Gastrocnemius medialis (tissue), 4 donors: ENCODE measurements at regions not wholly inside any gene's neighbourhood (a gene's known extent, or its start where the extent isn't known, plus 50 kb on each side); places are given as distances from the start of the nearest gene placed in this dataset.

ENCODE experiments used
- ATAC-seq, 2 donors: fragments of 150-250 bp; one replicate each; pipeline ENCODE4 v1.9.1; 2016
- DNase-seq, 2 donors: peaks; one replicate each; pipeline ENCODE4 v3.0.0-alpha.2; 2019
- H3K27ac ChIP-seq, 4 donors: fragments of 200-600 bp; sonication (generic); 1 replicate in 1 of 4; 2 replicates in 3 of 4; pipeline ENCODE4 v1.5.1; 2016 to 2018; ENCODE audit warnings: mild to moderate bottlenecking in 2 of 4, moderate library complexity in 1 of 4
- H3K27me3 ChIP-seq, 3 donors: fragments of 200-600 bp; sonication (generic) in 2 of 3; 1 replicate in 1 of 3; 2 replicates in 2 of 3; pipeline versions ENCODE4 v1.5.1 to v1.6.0; 2016 to 2019; ENCODE audit warnings: mild to moderate bottlenecking in 1 of 3, moderate library complexity in 1 of 3
- H3K36me3 ChIP-seq, 2 donors: fragments of 200-600 bp; sonication (generic) in 1 of 2; one replicate each; pipeline ENCODE4 v1.5.1; 2017 to 2018
- H3K4me1 ChIP-seq, 2 donors: fragments of 200-600 bp; sonication (generic) in 1 of 2; one replicate each; pipeline ENCODE4 v1.5.1; 2016 to 2017; ENCODE audit warnings: mild to moderate bottlenecking in 2 of 2
- H3K4me3 ChIP-seq, 4 donors: fragments of 200-600 bp; sonication (generic) in 3 of 4; 1 replicate in 1 of 4; 2 replicates in 3 of 4; pipeline ENCODE4 v1.5.1; 2016 to 2019; ENCODE audit warnings: mild to moderate bottlenecking in 2 of 4
- H3K9me3 ChIP-seq, 3 donors: fragments of 200-600 bp; sonication (generic) in 2 of 3; 1 replicate in 1 of 3; 2 replicates in 2 of 3; pipeline ENCODE4 v1.5.1; 2016 to 2019
- CTCF ChIP-seq, 5 experiments: fragments of 450-650 bp in 3 of 5; fragments of 200-600 bp in 2 of 5; sonication (generic) in 2 of 5; IDR thresholded peaks in 4 of 5; conservative IDR thresholded peaks in 1 of 5; 1 replicate in 4 of 5; 2 replicates in 1 of 5; pipeline ENCODE4 v1.5.1; 2016 to 2019; ENCODE audit warnings: antibody characterized with exemption in 5 of 5, mild to moderate bottlenecking in 3 of 5, moderate library complexity in 3 of 5
- POLR2A ChIP-seq, 2 donors: fragments of 450-650 bp; IDR thresholded peaks; one replicate each; pipeline ENCODE4 v1.6.1; 2017; ENCODE audit warnings: antibody characterized with exemption in 2 of 2, mild to moderate bottlenecking in 2 of 2, moderate library complexity in 2 of 2
- in situ Hi-C, 4 donors: fragments of 200-750 bp; cut with MboI; loops; one replicate each; pipeline versions ENCODE4 v1.15.0 to v1.8.0; 2017; ENCODE audit warnings: low sequenced_read_pairs in 4 of 4
- intact Hi-C: fragments of 100-400 bp; cut with DNase I; formaldehyde crosslinking; loops from one replicate; pipeline ENCODE4 v1.15.1; 2023; ENCODE audit warnings: low total_unique reads

- Histone ChIP-seq H3K36me3 (no peaks in the 10 kb centered on the region), H3K27me3 (no peaks in the 10 kb centered on the region), H3K9me3 (no peaks in the 10 kb centered on the region), H3K27ac (no peak overlapping the region), H3K4me3 (no peak overlapping the region), H3K4me1 (no peaks in the 10 kb centered on the region)
- TF ChIP-seq CTCF (IDR thresholded peaks at IDR 0.05 in 4 of 5, conservative IDR thresholded peaks at IDR 0.05 in 1 of 5) (no peak), POLR2A (IDR thresholded peaks at IDR 0.05) (no peak)
- ATAC-seq: no peak
- intact Hi-C loops (no loop called here), in situ Hi-C loops (no loop called here)
- DNase-seq: no peak
Observed at GRCh38 chr18:35871337-35871736, 101.1 kb upstream of the RMP24 start.

- H3K4me3 ChIP-seq: no peak overlapping the region
- ATAC-seq (no peak), DNase-seq (no peak)
- no peaks in the 10 kb centered on the region for H3K4me1 ChIP-seq
- H3K27me3 ChIP-seq: no peaks in the 10 kb centered on the region
- no peak overlapping the region for H3K27ac ChIP-seq
- intact Hi-C loops (no loop called here), in situ Hi-C loops (no loop called here)
- H3K9me3 ChIP-seq: no peaks in the 10 kb centered on the region
- no peak for TF ChIP-seq CTCF (IDR thresholded peaks at IDR 0.05 in 4 of 5, conservative IDR thresholded peaks at IDR 0.05 in 1 of 5)
- no peak for TF ChIP-seq POLR2A (IDR thresholded peaks at IDR 0.05)
- no peaks in the 10 kb centered on the region for H3K36me3 ChIP-seq
Observed at GRCh38 chr18:35875566-35875965, 96.9 kb upstream of the RMP24 start.

- in situ Hi-C loops (no loop called here), intact Hi-C loops (no loop called here)
- no peaks in the 10 kb centered on the region for H3K27me3 ChIP-seq
- H3K36me3 ChIP-seq: no peaks in the 10 kb centered on the region
- no peaks in the 10 kb centered on the region for H3K4me1 ChIP-seq
- DNase-seq: no peak
- no peak overlapping the region for H3K27ac ChIP-seq
- H3K9me3 ChIP-seq: no peaks in the 10 kb centered on the region
- TF ChIP-seq CTCF (IDR thresholded peaks at IDR 0.05 in 4 of 5, conservative IDR thresholded peaks at IDR 0.05 in 1 of 5) (no peak), POLR2A (IDR thresholded peaks at IDR 0.05) (no peak)
- no peak overlapping the region for H3K4me3 ChIP-seq
- ATAC-seq: no peak
Observed at GRCh38 chr18:35876243-35876642, 96.2 kb upstream of the RMP24 start.

- H3K36me3 ChIP-seq: no peaks in the 10 kb centered on the region
- no peaks in the 10 kb centered on the region for H3K9me3 ChIP-seq
- TF ChIP-seq POLR2A (IDR thresholded peaks at IDR 0.05) (no peak), CTCF (IDR thresholded peaks at IDR 0.05 in 4 of 5, conservative IDR thresholded peaks at IDR 0.05 in 1 of 5) (no peak)
- H3K4me1 ChIP-seq: no peaks in the 10 kb centered on the region
- H3K27ac ChIP-seq: no peak overlapping the region
- H3K27me3 ChIP-seq: no peaks in the 10 kb centered on the region
- H3K4me3 ChIP-seq: no peak overlapping the region
- in situ Hi-C loops: no loop called here
- DNase-seq: no peak
- ATAC-seq: no peak
- intact Hi-C loops: no loop called here
Observed at GRCh38 chr18:35880788-35881455, 91.6 kb upstream of the RMP24 start.

- no peaks in the 10 kb centered on the region for H3K27me3 ChIP-seq
- no peaks in the 10 kb centered on the region for H3K9me3 ChIP-seq
- TF ChIP-seq CTCF (IDR thresholded peaks at IDR 0.05 in 4 of 5, conservative IDR thresholded peaks at IDR 0.05 in 1 of 5) (no peak), POLR2A (IDR thresholded peaks at IDR 0.05) (no peak)
- DNase-seq (no peak), ATAC-seq (no peak)
- H3K27ac ChIP-seq: no peak overlapping the region
- intact Hi-C loops (no loop called here), in situ Hi-C loops (no loop called here)
- H3K36me3 ChIP-seq: no peaks in the 10 kb centered on the region
- H3K4me1 ChIP-seq: no peaks in the 10 kb centered on the region
- no peak overlapping the region for H3K4me3 ChIP-seq
Observed at GRCh38 chr18:35888329-35888728, 84.2 kb upstream of the RMP24 start.
